ENCODE measurements at regions not wholly inside any gene's neighbourhood (a gene's known extent, or its start where the extent isn't known, plus 50 kb on each side); places are given as distances from the start of the nearest gene placed in this dataset.

GRCh38 chr1:81387446-81387845 lies 413.3 kb upstream of the ADGRL2 start:
- ChIA-PET CTCF (ENCODE audit: unreplicated experiment) (no interaction called here), POLR2A (no interaction called here)
- Histone ChIP-seq H3K27ac (ENCODE audit: low read depth, low read length, poor library complexity, severe bottlenecking) (no peak overlapping the region), H3K9me3 (ENCODE audit: low read length) (no peaks in the 10 kb centered on the region), H2AFZ (ENCODE audit: low read length) (no peak overlapping the region), H3K4me3 (ENCODE audit: low read depth, low read length, poor library complexity, severe bottlenecking) (no peak overlapping the region), H3K79me2 (ENCODE audit: insufficient read depth, low read depth, low read length) (no peaks in the 10 kb centered on the region), H3K4me2 (ENCODE audit: low read length) (no peak overlapping the region), H4K20me1 (ENCODE audit: insufficient read depth, low read length) (no peaks in the 10 kb centered on the region), H3K36me3 (ENCODE audit: insufficient read depth, low read length) (no peaks in the 10 kb centered on the region), H3K9me2 (ENCODE audit: insufficient read depth, low read length) (no peaks in the 10 kb centered on the region), H3K4me1 (ENCODE audit: insufficient read depth, low read length, poor library complexity, severe bottlenecking) (no peaks in the 10 kb centered on the region)
- intact Hi-C loops (cut with micrococcal nuclease; ENCODE audit: unreplicated experiment) = no loop called here
- BruUV-seq (replicated peaks) = no TSS peak
- no peak for DNase-seq (ENCODE audit: low spot score)
- TF ChIP-seq EZH2phosphoT487 (IDR thresholded peaks at IDR 0.05; ENCODE audit: borderline replicate concordance, low read depth, low read length) (no peak), CTCF (conservative IDR thresholded peaks at IDR 0.05; ENCODE audit: low read length) (no peak)

DNA sequence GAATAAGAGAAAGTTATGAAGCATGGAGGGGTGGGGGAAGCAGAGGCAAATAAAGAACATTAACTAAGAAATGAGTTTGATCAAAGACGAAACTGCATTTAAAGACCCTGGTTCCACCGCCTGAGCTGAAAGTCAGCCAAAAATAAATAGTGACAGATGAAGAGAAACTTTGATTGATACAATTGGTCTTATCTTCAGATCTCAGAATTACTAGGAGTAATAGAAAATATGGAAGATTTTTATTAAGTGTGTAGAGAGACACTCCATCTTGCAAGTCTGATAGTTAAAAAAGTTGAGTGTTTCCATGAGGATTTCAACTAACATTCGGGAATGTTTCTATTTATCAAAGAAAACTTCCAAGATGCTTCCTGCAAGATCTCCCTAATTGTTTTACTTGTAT lies 418.2 kb upstream of the ADGRL2 start:
- no peaks in the 10 kb centered on the region for H3K4me1 ChIP-seq (ENCODE audit: insufficient read depth, low read length, poor library complexity, severe bottlenecking)
- intact Hi-C loops (cut with micrococcal nuclease; ENCODE audit: unreplicated experiment) = no loop called here
- no peak overlapping the region for H3K4me3 ChIP-seq (ENCODE audit: low read depth, low read length, poor library complexity, severe bottlenecking)
- H3K79me2 ChIP-seq (ENCODE audit: insufficient read depth, low read depth, low read length) = no peaks in the 10 kb centered on the region
- H3K27ac ChIP-seq (ENCODE audit: low read depth, low read length, poor library complexity, severe bottlenecking) = no peak overlapping the region
- H3K4me2 ChIP-seq (ENCODE audit: low read length) = no peak overlapping the region
- no peaks in the 10 kb centered on the region for H3K9me2 ChIP-seq (ENCODE audit: insufficient read depth, low read length)
- no peaks in the 10 kb centered on the region for H3K9me3 ChIP-seq (ENCODE audit: low read length)
- no peaks in the 10 kb centered on the region for H4K20me1 ChIP-seq (ENCODE audit: insufficient read depth, low read length)
- no TSS peak for BruUV-seq (replicated peaks)
- POLR2A ChIA-PET = no interaction called here
- CTCF ChIA-PET (ENCODE audit: unreplicated experiment) = no interaction called here
- no peak overlapping the region for H2AFZ ChIP-seq (ENCODE audit: low read length)
- TF ChIP-seq EZH2phosphoT487 (IDR thresholded peaks at IDR 0.05; ENCODE audit: borderline replicate concordance, low read depth, low read length) = no peak
- TF ChIP-seq CTCF (conservative IDR thresholded peaks at IDR 0.05; ENCODE audit: low read length) = no peak
- H3K36me3 ChIP-seq (ENCODE audit: insufficient read depth, low read length) = no peaks in the 10 kb centered on the region
- no peak for DNase-seq (ENCODE audit: low spot score)

DNA sequence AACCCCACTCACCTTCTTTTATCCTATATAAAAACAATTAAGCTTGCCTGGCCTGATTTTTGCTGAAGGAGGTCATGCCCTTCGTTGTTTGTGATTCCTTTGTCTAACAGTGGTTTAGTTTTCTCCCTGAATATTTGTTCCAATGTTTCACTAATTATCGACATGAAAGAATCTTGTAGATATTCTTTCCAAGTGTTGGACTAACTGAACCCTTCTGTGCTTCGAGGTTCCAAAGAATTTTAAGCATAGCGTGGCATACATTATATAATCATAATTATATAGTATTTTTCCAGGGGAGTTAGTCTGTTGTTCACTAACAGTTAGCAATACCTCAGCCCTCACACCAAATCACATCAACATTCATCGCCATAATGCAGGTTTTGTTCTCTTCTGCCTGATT lies 418.9 kb upstream of the ADGRL2 start:
- Histone ChIP-seq H4K20me1 (ENCODE audit: insufficient read depth, low read length) (no peaks in the 10 kb centered on the region), H2AFZ (ENCODE audit: low read length) (no peak overlapping the region), H3K27ac (ENCODE audit: low read depth, low read length, poor library complexity, severe bottlenecking) (no peak overlapping the region), H3K9me3 (ENCODE audit: low read length) (no peaks in the 10 kb centered on the region), H3K79me2 (ENCODE audit: insufficient read depth, low read depth, low read length) (no peaks in the 10 kb centered on the region), H3K4me1 (ENCODE audit: insufficient read depth, low read length, poor library complexity, severe bottlenecking) (no peaks in the 10 kb centered on the region), H3K36me3 (ENCODE audit: insufficient read depth, low read length) (no peaks in the 10 kb centered on the region), H3K4me2 (ENCODE audit: low read length) (no peak overlapping the region), H3K4me3 (ENCODE audit: low read depth, low read length, poor library complexity, severe bottlenecking) (no peak overlapping the region), H3K9me2 (ENCODE audit: insufficient read depth, low read length) (no peaks in the 10 kb centered on the region)
- CTCF ChIA-PET (ENCODE audit: unreplicated experiment) = no interaction called here
- DNase-seq (ENCODE audit: low spot score) = no peak
- BruUV-seq (replicated peaks) = no TSS peak
- POLR2A ChIA-PET = no interaction called here
- TF ChIP-seq CTCF (conservative IDR thresholded peaks at IDR 0.05; ENCODE audit: low read length) (no peak), EZH2phosphoT487 (IDR thresholded peaks at IDR 0.05; ENCODE audit: borderline replicate concordance, low read depth, low read length) (no peak)
- intact Hi-C loops (cut with micrococcal nuclease; ENCODE audit: unreplicated experiment) = no loop called here
